ENCODE measurements at regions not wholly inside any gene's neighbourhood (a gene's known extent, or its start where the extent isn't known, plus 50 kb on each side); places are given as distances from the start of the nearest gene placed in this dataset.

DNA sequence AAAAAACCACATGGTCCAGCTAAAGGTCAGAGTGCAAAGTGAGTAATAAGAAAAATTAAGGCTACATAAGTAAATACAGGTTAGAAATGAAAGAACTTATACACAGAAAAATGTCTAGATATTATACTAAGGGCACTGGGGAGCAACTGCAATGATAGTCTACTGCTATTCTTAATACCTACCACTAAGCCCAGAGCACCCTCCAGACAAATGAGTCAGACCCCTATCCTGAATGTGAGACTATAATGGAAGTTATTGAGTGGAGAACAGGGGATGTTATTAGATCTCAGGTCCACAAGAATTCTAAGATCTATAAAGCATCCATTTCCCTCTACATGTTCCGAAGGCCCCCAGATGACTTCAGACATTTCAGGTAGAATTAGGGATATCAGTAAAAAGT is 438.3 kb downstream of the PRELID2 start:
- TF ChIP-seq, protein P1, sequence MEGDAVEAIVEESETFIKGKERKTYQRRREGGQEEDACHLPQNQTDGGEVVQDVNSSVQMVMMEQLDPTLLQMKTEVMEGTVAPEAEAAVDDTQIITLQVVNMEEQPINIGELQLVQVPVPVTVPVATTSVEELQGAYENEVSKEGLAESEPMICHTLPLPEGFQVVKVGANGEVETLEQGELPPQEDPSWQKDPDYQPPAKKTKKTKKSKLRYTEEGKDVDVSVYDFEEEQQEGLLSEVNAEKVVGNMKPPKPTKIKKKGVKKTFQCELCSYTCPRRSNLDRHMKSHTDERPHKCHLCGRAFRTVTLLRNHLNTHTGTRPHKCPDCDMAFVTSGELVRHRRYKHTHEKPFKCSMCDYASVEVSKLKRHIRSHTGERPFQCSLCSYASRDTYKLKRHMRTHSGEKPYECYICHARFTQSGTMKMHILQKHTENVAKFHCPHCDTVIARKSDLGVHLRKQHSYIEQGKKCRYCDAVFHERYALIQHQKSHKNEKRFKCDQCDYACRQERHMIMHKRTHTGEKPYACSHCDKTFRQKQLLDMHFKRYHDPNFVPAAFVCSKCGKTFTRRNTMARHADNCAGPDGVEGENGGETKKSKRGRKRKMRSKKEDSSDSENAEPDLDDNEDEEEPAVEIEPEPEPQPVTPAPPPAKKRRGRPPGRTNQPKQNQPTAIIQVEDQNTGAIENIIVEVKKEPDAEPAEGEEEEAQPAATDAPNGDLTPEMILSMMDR (IDR thresholded peaks at IDR 0.05; ENCODE audit: low read depth, low read length): no peak
- no peak for TF ChIP-seq EZH2phosphoT487 (IDR thresholded peaks at IDR 0.05; ENCODE audit: low read depth)
